GM21526 (cell line): ENCODE measurements at regions not wholly inside any gene's neighbourhood (a gene's known extent, or its start where the extent isn't known, plus 50 kb on each side); places are given as distances from the start of the nearest gene placed in this dataset.
A peak's percentile ranks its signal among the peaks of the same experiment; 100 is the strongest.
"Not testable (repeated sequence)": the region's sequence is repeated elsewhere in the genome, so short reads cannot be mapped to it uniquely, and the experiment has no call there.

Experiments used
- ATAC-seq: cut with Tn5 transposase; IDR thresholded peaks from one replicate; pipeline ENCODE4 v1.9.1; 2021; ENCODE audit warnings: moderate library complexity; ENCODE audit not compliant: unreplicated experiment, low FRiP score

DNA sequence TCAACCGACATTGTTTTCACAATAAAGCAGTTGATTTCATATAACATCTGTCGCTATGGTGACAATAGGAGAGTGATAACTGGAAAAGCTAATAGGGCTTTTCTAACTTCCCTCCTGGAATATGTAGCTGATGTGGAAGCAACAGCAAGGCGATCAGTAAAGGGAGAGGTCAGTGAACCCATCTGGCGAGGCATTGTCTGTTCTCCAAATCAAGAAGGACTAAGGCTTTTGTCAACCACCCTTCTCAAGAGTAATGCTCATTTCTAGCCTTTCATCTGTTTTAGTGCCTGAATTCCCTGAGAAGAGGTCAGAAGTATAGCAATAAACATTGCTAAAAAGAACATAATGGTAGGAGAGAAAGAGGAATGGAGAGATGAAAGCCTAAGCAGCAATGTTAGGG is 201.3 kb downstream of the AKAP7 start:
- ATAC-seq, result no peak

DNA sequence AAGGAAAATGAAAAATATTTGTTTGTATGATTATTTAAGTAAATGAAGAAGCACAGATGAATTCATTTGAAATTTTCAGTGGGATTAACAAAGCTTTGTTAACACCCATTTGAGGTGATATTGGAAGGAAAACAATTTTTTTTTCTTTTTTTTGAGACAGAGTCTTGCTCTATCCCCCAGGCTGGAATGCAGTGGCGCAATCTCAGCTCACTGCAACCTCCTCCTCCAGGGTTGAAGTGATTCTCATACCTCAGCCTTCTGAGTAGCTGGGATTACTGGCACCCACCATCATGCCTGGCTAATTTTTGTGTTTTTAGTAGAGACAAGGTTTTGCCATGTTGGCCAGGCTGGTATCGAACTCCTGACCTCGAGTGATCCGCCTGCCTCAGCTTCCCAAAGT is 211.6 kb downstream of the AKAP7 start:
- ATAC-seq, result not testable (repeated sequence)

DNA sequence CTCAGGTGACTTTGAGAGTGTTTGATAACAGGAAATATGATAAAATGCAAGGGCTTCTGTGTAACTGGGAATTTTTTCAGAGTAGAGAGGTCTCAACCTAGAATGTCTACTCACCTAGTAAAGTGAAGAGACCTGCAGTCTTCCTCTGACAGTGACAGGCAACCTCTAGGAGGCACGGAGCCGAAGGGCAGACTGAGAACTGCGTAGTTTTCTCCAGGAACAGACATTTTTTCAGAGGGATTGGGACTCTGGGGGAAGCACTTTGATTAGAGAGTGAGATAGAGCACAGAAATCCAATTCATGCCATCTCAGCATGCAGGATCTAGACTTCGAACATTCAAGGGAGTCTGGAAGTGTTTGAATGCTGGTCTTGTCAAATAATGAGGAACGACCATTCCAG is 213.3 kb downstream of the AKAP7 start:
- ATAC-seq, result no peak

DNA sequence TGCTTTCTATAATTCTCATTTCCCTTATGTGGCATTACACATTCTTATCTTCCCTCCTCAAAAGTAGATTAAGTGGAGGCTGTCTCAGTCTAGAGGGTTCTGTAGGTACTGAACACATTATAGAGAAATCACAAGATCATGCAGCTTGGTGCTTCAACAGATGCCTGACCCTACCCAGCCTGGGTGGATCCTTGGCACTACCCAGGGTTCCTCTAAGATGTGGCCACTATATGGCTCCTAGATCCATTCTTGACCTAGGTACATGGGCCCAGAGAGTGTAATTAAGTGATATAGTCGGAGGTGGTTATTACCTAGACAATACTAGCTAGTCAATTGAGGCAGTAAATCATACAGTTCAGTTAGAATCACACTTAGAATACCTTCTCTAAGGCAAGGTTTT is 213.9 kb downstream of the AKAP7 start:
- no peak for ATAC-seq

DNA sequence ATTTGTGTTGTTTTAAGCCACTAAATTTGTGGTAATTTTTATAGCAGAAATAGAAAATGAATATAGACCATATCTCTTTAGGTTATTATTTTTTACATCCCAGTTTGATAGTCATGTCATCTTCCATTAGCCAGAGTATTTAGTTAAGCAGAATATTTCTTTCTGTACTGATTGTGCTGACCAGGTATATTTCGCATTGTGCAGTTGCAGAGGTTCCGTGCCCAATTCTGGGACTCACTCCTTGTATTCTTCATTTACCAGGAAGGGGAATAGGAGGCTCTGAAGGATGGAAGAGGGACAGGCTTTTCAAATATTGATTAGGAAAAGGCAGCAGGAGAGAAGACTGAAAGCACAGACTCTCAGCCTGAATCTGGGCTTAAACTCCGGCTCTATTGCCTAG is 217.8 kb downstream of the AKAP7 start:
- no peak for ATAC-seq

DNA sequence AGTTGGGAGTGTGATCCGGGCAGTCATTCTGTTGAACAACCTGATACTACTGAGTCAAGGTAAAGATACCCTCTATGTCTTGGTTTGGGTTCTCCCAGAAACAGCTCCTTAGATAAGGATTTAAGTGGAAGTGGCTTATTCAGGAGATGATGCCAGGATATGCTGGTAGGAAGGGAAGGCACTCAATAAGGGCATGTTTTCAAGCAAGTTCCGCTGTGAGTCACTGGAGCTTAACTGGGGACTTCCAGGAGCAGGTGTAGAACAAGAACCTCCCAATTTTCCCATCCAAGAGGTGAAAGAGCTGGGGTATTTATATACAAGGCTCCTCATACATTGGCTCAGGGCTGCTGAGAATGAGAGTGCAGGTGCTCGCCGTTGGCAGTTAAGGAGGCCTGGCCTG is 218.6 kb downstream of the AKAP7 start:
- ATAC-seq, result no peak

DNA sequence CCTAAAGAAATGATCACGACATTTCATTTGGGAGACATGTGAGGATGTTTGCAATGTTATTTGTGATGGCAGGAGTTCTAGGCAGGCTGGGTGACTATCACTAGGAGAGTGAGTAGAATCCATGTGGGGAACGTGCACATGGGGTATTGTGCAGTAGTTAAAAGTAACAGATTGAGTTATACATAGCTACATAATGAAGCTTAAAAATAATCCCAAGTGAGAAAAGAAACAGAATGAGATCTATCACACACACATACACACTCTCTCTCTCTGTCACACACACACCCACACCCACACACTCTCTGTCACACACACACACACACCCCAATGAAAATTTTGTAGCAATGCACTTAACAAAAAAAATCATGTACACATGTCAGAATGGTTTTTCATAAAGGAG is 218.7 kb upstream of the ARG1 start:
- ATAC-seq, result no peak

DNA sequence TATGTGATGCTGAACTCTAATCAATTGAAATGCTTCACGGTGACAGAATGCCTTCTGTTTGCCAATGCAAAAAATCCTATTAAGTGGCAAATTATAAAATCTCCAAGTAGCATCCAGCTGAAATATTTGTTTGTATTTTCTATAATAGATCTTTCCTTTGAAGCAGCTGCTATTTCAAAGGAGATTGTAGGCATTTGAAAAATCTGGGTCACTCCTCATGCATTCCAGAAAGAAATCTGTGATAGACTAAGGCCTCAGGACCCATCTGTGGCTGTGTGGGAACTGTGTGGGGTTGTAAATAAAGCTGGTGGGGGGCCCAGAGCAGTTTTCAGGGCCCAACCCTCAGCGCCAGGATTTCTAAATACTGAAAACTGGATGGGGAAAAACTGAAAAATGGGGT is 216.9 kb upstream of the ARG1 start:
- no peak for ATAC-seq

DNA sequence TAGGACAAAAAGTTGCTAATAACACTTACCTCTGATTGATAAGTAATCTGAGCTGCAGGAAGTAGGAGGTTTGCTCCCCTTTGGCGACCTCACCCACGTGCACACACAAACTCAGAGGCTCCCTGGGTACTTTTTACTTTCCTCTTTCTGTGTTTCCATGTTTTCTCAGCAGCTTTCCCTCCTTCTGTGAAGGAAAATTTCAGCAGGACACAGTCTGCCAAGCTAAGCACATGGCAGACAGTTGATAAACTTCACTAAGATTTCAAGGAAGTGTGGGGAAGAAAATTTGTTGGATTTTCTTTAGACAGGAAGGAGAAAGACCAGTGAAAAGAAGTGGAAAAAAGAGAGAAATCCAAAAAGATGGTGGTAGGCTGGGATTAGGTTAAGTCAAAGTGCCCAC is 215.5 kb upstream of the ARG1 start:
- no peak for ATAC-seq

DNA sequence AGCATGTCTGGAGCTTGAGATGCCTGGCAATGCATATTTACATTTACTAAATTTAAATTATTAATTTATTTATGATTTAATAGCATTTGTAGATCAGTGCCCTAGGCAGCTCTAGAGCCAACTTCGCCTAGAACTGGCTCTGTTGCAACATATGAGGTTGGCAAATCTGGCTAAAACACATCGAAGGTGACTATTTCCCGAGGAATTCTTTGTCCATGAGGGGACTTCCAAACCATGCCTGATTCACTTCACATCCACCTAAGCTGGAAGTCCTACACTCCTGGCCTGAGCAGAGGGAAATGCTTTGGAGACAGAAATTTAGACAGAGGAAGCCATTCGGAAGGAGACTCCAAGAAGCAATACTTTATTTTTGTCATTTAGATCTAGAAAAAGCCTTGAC is 211.0 kb upstream of the ARG1 start:
- no peak for ATAC-seq

DNA sequence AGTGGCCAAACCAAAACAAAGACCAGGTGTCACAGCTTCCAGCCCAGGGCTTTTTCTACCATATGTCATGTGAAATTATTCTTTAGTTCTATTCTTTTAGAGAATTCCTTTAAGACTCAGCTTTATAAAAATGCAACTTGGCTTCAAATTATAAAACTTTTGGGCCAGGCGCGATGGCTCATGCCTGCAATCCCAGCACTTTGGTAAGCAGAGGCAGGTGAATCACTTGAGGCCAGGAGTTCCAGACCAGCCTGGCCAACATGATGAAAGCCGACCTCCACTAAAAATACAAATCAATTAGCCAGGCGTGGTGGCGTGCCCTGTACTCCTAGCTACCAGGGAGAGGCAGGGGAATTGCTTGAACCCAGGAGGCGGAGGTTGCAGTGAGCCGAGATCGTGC is 210.3 kb upstream of the ARG1 start:
- no peak for ATAC-seq

DNA sequence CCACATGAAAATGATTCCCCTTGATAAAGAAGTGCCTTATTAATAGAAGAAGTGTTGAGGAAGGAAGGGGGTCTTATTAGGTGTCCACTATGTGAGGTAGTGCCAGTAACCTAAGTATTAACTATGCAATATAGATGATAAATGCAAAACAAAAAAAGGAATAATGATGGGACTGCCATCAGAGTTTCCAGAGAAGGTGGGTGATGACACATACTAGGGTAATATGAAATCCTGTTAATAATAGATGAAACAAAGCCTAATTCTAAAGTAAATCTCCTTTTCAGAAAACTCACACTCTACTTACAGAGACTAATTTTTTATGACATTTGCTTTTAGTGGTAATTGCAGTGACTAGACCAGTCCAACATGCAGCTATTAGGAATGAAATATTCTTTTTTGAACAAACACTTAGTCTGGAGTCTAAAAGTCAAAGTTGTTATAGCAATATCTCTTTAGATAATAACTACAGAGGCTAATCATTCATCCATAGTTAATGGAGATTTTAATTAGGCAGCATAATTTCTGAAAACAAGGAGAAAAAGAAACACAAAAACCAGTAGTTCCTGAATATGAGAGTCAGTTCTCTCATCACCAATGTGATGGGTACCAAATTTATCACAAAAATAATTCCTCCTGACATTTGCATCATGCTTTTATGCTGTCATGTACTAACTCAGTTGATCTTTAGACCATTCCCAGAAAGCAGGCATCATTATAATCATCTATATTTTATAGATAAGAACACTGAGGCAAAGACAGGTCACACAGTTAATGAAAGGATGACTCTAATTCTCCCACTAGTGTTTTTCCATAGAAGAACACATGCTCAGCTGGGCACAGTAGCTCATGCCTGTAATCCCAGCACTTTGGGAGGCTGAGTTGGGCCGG is 208.8 kb upstream of the ARG1 start:
- no peak for ATAC-seq

DNA sequence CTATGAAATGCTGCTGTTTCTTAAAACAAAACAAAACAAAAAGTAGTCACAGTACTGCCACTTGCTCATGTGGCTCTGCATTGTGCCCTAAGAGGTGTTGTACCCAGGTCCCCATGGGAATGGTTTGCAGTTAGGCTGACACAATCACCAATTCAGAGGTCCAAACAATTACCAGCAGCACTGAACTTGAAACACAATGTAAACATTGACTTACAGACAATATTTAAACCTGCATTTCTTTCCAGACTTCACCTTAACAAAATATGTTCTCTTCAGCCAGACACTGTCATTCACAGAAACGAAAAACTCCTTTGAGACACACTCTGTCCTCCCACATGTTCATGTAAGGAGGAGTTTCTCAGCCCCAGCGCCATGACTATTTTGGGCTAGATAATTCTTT is 206.8 kb upstream of the ARG1 start:
- no peak for ATAC-seq

DNA sequence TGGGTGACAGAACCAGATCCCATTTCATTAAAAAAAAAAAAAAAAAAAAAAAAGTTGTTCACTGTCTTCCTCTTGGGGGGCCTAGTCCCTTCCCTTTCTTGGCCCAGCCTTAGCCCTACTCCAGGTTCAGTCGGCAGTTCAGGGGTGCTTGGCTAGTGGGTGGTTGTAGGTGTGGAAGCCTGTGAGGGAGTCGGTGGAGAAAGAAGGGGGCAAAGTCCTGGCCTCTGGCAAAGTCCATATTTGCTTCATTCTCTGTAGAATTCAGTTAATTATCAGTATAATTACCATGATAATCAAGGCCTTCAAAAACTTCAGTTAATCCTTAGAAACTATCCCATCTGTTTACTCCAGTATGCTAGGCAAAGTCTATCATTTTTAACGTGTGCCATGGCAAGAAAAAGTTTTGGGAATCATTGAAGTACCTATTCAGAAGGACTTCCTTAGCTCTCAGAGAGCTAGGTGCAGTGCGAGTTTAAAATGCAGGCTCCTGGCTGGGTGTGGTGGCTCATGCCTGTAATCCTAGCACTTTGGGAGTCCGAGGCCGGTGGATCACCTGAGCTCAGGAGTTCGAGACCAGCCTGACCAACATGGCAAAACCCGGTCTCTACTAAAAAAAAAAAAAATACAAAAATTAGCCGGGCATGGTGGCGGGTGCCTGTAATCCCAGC is 205.7 kb upstream of the ARG1 start:
- no peak for ATAC-seq

DNA sequence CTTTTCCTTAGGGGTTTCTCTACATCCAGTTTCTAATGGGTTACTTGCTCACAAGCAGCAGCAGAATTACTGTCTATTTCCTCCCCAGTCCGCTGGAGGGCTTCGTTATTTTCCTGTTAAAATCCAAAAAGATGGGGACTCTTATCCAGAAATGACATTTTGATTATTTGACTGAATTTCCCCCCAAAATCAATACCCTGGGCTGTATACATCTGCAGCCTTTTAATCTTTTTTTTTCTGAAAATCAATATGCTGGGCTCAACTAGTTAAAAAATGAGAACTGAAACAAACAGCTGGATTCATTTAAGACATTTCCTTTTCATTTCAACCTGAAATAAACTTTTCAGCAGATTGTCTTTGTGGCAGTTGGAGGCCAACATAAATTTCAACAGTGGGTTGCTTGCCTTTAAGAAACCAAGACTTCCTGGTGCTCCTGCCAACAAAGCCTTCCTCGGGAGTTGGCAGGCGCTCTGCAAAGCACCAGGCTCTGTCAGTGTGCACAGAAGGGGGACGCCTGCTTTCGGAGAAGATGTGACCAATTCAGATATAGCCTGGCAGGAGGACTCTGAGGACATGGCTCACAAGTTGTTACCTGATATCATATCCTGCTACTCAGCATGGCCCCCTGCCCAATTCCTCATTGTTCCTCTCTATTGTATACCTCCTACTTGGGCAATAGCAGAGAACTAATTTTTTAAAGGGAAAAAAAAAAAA is 204.7 kb upstream of the ARG1 start:
- peak; percentile 85 for ATAC-seq

DNA sequence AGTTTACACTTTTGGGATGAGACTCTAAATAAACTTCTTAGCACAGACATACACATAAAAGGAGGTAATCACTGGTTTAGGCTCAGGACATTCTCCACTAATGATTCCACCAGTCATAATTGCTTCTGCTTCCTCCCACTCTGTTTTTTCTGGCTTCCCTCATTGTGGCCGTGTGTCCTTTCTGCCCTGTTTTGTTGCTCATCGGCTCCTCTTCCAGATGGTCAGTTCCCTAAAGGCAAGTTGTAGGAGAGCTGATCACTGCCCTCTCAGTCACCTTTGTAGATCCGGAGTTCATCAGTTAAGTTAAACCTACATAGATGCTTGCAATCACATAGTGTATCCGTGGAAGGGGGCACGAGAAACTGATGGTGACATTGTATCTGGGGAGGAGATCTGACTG is 200.5 kb upstream of the ARG1 start:
- no peak for ATAC-seq

DNA sequence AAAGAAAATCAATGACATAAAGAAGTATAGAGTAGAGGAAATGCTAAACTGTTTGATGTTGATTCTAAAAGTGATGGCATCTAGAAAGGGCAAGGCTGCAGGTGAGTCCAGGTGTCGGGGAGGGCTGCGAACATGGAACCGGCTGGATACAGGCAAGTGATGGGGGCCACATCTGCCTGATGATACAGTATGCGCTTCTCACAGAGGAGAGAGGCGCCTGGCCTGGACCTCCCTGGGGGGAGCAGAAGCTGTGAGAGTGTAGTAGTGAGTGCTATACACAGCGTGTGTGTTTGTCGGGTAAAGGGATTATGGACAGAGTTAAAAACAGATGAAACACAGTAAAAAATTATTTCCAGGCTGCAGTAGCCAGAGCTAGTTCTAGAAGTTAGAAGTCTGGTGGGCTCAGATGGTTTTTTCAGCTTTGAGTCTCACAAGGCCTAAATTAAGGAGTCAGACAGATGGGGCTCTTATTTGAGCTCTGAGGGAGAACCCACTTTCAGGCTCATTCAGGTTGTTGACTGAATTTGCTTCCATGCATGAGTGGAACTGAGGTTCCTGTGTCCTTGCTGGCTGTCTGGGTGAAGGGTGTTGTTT is 195.8 kb upstream of the ARG1 start:
- no peak for ATAC-seq

DNA sequence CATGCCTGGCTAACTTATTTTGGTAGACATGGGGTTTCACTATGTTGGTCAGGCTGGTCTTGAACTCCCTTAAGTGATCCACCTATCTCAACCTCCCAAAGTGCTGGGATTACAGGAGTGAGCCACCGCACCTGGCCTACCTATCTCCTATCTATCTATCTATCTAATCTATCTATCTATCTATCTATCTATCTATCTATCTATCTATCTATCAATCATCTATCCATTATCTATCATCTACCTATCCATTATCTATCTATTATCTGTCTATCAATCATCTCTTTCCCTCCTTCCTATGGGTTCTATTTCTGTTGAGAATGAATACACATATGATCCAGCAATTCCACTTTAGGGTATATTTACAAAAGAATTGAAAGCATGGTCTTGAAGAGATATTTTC is 194.2 kb upstream of the ARG1 start:
- ATAC-seq, result no peak

DNA sequence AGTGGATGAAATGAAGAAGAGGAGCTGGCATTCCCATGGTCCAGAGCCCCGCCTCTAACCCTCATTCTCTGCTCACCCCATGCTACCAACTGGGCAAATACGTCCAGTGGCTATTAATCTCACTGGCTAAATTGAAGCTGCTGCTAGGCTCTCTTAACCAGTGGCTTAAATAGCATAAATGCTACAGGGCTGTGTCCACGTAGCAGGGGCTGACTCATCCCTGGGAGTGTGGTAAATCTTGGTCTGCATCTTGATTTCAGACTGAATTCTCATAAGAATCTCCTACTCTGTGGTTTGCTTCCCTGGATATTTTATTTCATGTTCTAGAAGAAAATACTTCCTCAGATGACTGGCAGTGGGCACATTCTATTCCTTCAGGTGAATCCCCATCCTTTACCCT is 193.1 kb upstream of the ARG1 start:
- no peak for ATAC-seq

DNA sequence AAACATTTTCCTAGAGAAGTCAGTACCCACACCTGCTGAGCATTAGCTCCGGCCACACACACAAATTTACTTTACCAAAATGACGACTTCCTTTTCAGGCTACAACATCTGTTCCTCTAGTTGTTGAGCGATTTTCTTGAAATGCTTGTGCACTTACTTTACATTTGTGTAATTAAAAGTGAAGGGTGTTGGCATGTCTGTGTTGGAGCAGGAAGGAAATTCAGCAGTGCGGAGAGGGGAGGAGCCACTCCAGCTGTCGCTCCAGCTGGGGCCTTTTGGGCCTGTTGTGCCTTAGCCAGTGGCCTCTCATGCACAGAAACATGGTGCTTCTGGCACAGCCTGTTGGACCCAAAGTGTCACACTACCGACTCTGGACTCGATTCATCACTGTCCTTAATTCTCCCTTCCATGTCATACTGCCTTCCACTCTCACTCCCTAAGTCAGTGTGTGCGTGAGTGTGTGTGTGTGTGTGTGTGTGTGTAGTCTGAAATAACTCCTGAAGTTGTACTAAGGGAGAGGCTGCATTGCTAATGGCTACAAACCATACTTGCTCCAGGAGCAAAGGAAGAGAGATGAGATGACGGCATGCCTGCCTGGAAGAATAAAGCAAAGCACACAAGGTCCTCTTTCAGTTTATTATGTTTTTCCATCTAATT is 191.8 kb upstream of the ARG1 start:
- ATAC-seq, result no peak

DNA sequence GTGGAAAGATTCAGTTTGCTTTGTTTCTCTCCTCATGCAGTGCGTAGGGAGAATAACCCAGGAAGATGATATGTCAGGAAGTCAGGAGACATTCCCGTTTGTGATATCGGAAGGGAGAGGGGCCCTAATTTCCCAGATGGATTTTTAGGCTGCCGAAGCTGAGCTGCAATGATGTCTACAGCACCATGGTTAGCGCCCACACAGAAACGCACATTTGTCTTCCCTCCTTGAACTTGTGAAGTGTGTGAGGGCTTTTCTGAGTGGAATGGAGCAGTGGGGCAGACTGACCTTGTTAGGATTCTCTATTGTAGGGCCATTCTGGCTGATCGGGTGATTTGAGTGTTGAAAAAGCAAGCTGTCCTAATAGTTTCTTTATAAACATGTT is 191.3 kb upstream of the ARG1 start:
- ATAC-seq, result no peak
